B cell (primary cell): ENCODE measurements at regions not wholly inside any gene's neighbourhood (a gene's known extent, or its start where the extent isn't known, plus 50 kb on each side); places are given as distances from the start of the nearest gene placed in this dataset.

Experiments
- EZH2 ChIP-seq: IDR thresholded peaks from 2 replicates; pipeline ENCODE4 v1.6.1; 2012; ENCODE audit warnings: borderline replicate concordance, low read depth, mild to moderate bottlenecking, moderate library complexity, low read length; ENCODE audit not compliant: insufficient read depth, poor library complexity, severe bottlenecking
- TF ChIP-seq, protein P1 (sequence below): fragments of 200-600 bp; IDR thresholded peaks from one replicate; pipeline ENCODE4 v1.8.0; 2022; ENCODE audit warnings: antibody characterized with exemption, mild to moderate bottlenecking

DNA sequence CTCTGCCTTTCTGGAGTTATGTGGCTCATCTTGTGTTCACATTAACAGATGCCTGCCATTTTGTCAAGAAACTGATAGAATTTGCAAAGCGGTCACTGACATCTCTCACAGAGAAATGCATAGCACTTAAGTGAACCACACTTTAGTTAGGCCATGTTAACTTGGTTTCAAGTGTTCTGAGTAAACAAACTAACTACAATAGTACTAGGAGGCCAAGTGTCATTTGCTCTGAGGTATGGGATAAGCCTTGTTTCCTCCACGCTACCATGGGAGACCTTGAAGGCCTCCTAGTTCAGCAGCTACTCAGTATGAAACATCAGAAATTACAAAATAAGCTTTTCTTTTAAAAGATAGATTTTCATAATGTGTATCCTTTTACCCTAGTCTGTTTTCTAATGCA lies 143.5 kb upstream of the MARCKS start:
- TF ChIP-seq, protein P1, sequence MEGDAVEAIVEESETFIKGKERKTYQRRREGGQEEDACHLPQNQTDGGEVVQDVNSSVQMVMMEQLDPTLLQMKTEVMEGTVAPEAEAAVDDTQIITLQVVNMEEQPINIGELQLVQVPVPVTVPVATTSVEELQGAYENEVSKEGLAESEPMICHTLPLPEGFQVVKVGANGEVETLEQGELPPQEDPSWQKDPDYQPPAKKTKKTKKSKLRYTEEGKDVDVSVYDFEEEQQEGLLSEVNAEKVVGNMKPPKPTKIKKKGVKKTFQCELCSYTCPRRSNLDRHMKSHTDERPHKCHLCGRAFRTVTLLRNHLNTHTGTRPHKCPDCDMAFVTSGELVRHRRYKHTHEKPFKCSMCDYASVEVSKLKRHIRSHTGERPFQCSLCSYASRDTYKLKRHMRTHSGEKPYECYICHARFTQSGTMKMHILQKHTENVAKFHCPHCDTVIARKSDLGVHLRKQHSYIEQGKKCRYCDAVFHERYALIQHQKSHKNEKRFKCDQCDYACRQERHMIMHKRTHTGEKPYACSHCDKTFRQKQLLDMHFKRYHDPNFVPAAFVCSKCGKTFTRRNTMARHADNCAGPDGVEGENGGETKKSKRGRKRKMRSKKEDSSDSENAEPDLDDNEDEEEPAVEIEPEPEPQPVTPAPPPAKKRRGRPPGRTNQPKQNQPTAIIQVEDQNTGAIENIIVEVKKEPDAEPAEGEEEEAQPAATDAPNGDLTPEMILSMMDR = no peak
- no peak for TF ChIP-seq EZH2
